Neural progenitor cell (in vitro differentiated cells): ENCODE measurements at regions not wholly inside any gene's neighbourhood (a gene's known extent, or its start where the extent isn't known, plus 50 kb on each side); places are given as distances from the start of the nearest gene placed in this dataset.

ENCODE experiments used
- DNase-seq: peaks from one replicate; pipeline ENCODE4 v3.0.0-alpha.2; 2016; ENCODE audit warnings: low spot score
- H2AFZ ChIP-seq: fragments of 200-600 bp; sonication (generic); replicated peaks from 2 replicates; pipeline ENCODE4 v1.6.1; 2016; ENCODE audit warnings: antibody characterized with exemption
- H3F3A ChIP-seq: fragments of 200-600 bp; sonication (generic); 2 replicates; pipeline ENCODE4 v1.6.1; 2016; ENCODE audit warnings: antibody characterized with exemption, low read depth
- H3K27ac ChIP-seq: fragments of 200-600 bp; sonication (generic); 2 replicates; pipeline ENCODE4 v1.5.1; 2016; ENCODE audit warnings: mild to moderate bottlenecking
- H3K27me3 ChIP-seq: fragments of 200-600 bp; sonication (generic); 2 replicates; pipeline ENCODE4 v1.6.1; 2016; ENCODE audit warnings: mild to moderate bottlenecking, moderate library complexity
- H3K36me3 ChIP-seq: fragments of 200-600 bp; sonication (generic); 2 replicates; pipeline ENCODE4 v1.5.1; 2016
- H3K4me1 ChIP-seq: fragments of 200-600 bp; sonication (generic); 2 replicates; pipeline ENCODE4 v1.6.1; 2016; ENCODE audit warnings: mixed run types
- H3K4me2 ChIP-seq: fragments of 200-600 bp; sonication (generic); 2 replicates; pipeline ENCODE4 v1.6.1; 2016
- H3K4me3 ChIP-seq: fragments of 200-600 bp; sonication (generic); 2 replicates; pipeline ENCODE4 v1.5.1; 2016
- H3K79me2 ChIP-seq: fragments of 200-600 bp; sonication (generic); 2 replicates; pipeline ENCODE4 v1.6.1; 2016; ENCODE audit warnings: low read depth
- H3K9ac ChIP-seq: fragments of 200-600 bp; sonication (generic); 2 replicates; pipeline ENCODE4 v1.6.1; 2016
- H3K9me3 ChIP-seq: fragments of 200-600 bp; sonication (generic); 2 replicates; pipeline ENCODE4 v1.5.1; 2016; ENCODE audit warnings: low read depth
- H4K20me1 ChIP-seq: fragments of 200-600 bp; sonication (generic); 2 replicates; pipeline ENCODE4 v1.6.1; 2016; ENCODE audit warnings: low read depth
- H3K27ac Mint-ChIP-seq: 3 replicates; pipeline ENCODE4 v1.8.0; 2021; ENCODE audit warnings: mixed read lengths
- H3K27me3 Mint-ChIP-seq: 2 replicates; pipeline ENCODE4 v1.8.0; 2022; ENCODE audit warnings: low read depth, mild to moderate bottlenecking, inconsistent platforms, moderate library complexity, mixed read lengths; ENCODE audit not compliant: insufficient read depth
- H3K36me3 Mint-ChIP-seq: 3 replicates; pipeline ENCODE4 v1.8.0; 2021; ENCODE audit warnings: mixed read lengths
- H3K4me1 Mint-ChIP-seq: 3 replicates; pipeline ENCODE4 v1.8.0; 2021; ENCODE audit warnings: mixed read lengths
- H3K4me3 Mint-ChIP-seq: 3 replicates; pipeline ENCODE4 v1.8.0; 2021; ENCODE audit warnings: mild to moderate bottlenecking, moderate library complexity, mixed read lengths
- H3K9me3 Mint-ChIP-seq: 3 replicates; pipeline ENCODE4 v1.8.0; 2020; ENCODE audit warnings: mixed read lengths
- CTCF ChIP-seq: fragments of 200-600 bp; sonication (generic); IDR thresholded peaks from 2 replicates; pipeline ENCODE4 v1.5.1; 2017; ENCODE audit warnings: antibody characterized with exemption, mild to moderate bottlenecking
- EZH2 ChIP-seq: fragments of 200-600 bp; sonication (generic); IDR thresholded peaks from 2 replicates; pipeline ENCODE4 v1.6.1; 2017; ENCODE audit warnings: antibody characterized with exemption, mild to moderate bottlenecking, moderate library complexity
- EZH2phosphoT487 ChIP-seq: fragments of 200-600 bp; sonication (generic); IDR thresholded peaks from 2 replicates; pipeline ENCODE4 v1.6.1; 2017; ENCODE audit warnings: antibody characterized with exemption

GRCh38 chr9:115632391-115632790 is 514.4 kb upstream of the TNC start:
- no peak overlapping the region for H2AFZ ChIP-seq
- peaks cover 32% of the 10 kb centered on the region for H3K4me1 Mint-ChIP-seq
- no peak for DNase-seq
- H3K36me3 ChIP-seq = no peaks in the 10 kb centered on the region
- H3K9me3 Mint-ChIP-seq = peaks cover 2% of the 10 kb centered on the region
- no peak overlapping the region for H3K9ac ChIP-seq
- no peak overlapping the region for H3K27ac Mint-ChIP-seq
- peaks cover 39% of the 10 kb centered on the region for H3K4me1 ChIP-seq
- H3K4me3 ChIP-seq = no peak overlapping the region
- H3K36me3 Mint-ChIP-seq = no peaks in the 10 kb centered on the region
- peaks cover 4% of the 10 kb centered on the region for H3K27me3 Mint-ChIP-seq
- H4K20me1 ChIP-seq = no peaks in the 10 kb centered on the region
- H3K27ac ChIP-seq = no peak overlapping the region
- H3K4me3 Mint-ChIP-seq = no peak overlapping the region
- no peaks in the 10 kb centered on the region for H3K9me3 ChIP-seq
- peaks cover 34% of the 10 kb centered on the region for H3F3A ChIP-seq
- no peaks in the 10 kb centered on the region for H3K27me3 ChIP-seq
- no peak overlapping the region for H3K4me2 ChIP-seq
- no peak for TF ChIP-seq EZH2
- TF ChIP-seq EZH2phosphoT487 = no peak
- TF ChIP-seq CTCF = no peak
- no peaks in the 10 kb centered on the region for H3K79me2 ChIP-seq

GRCh38 chr9:115633104-115633503 is 515.1 kb upstream of the TNC start:
- no peak for DNase-seq
- H3F3A ChIP-seq = peaks cover 27% of the 10 kb centered on the region
- Mint-ChIP-seq H3K4me3 (no peak overlapping the region), H3K36me3 (no peaks in the 10 kb centered on the region), H3K9me3 (peaks cover 2% of the 10 kb centered on the region), H3K27ac (no peak overlapping the region), H3K4me1 (peaks cover 25% of the 10 kb centered on the region), H3K27me3 (peaks cover 4% of the 10 kb centered on the region)
- no peak overlapping the region for H3K4me3 ChIP-seq
- no peaks in the 10 kb centered on the region for H3K9me3 ChIP-seq
- TF ChIP-seq CTCF = no peak
- no peaks in the 10 kb centered on the region for H3K79me2 ChIP-seq
- no peaks in the 10 kb centered on the region for H3K36me3 ChIP-seq
- H3K27ac ChIP-seq = no peak overlapping the region
- no peak overlapping the region for H3K4me2 ChIP-seq
- no peak overlapping the region for H2AFZ ChIP-seq
- no peak overlapping the region for H3K9ac ChIP-seq
- H3K4me1 ChIP-seq = peaks cover 34% of the 10 kb centered on the region
- no peaks in the 10 kb centered on the region for H3K27me3 ChIP-seq
- H4K20me1 ChIP-seq = no peaks in the 10 kb centered on the region

- Histone ChIP-seq H3K9ac (no peak overlapping the region), H3K79me2 (no peaks in the 10 kb centered on the region), H2AFZ (peak overlapping the region; percentile 61), H3K9me3 (no peaks in the 10 kb centered on the region), H3K4me2 (no peak overlapping the region), H3K36me3 (no peaks in the 10 kb centered on the region), H3F3A (peaks cover 3% of the 10 kb centered on the region), H4K20me1 (no peaks in the 10 kb centered on the region), H3K27ac (no peak overlapping the region), H3K4me1 (peaks cover 9% of the 10 kb centered on the region), H3K4me3 (no peak overlapping the region), H3K27me3 (no peaks in the 10 kb centered on the region)
- Mint-ChIP-seq H3K4me1 (peaks cover 9% of the 10 kb centered on the region), H3K9me3 (peaks cover 2% of the 10 kb centered on the region), H3K27ac (no peak overlapping the region), H3K4me3 (no peak overlapping the region), H3K27me3 (peaks cover 2% of the 10 kb centered on the region), H3K36me3 (no peaks in the 10 kb centered on the region)
- TF ChIP-seq CTCF (no peak), EZH2 (no peak), EZH2phosphoT487 (no peak)
- no peak for DNase-seq
Observed at GRCh38 chr9:115635680-115636383, 517.8 kb upstream of the PAPPA start.
